GM12875 (cell line): ENCODE measurements at regions not wholly inside any gene's neighbourhood (a gene's known extent, or its start where the extent isn't known, plus 50 kb on each side); places are given as distances from the start of the nearest gene placed in this dataset.

Experiments used
- H3K4me3 ChIP-seq: one replicate; pipeline ENCODE4 v1.5.1; 2011; ENCODE audit warnings: low read depth, low read length, control low read depth
- TF ChIP-seq, protein P1 (sequence below): IDR thresholded peaks from 2 replicates; pipeline ENCODE4 v1.5.1; 2011; ENCODE audit warnings: low read depth, mild to moderate bottlenecking, control low read depth, inconsistent platforms, low read length, moderate library complexity, borderline replicate concordance; ENCODE audit not compliant: insufficient read depth

DNA sequence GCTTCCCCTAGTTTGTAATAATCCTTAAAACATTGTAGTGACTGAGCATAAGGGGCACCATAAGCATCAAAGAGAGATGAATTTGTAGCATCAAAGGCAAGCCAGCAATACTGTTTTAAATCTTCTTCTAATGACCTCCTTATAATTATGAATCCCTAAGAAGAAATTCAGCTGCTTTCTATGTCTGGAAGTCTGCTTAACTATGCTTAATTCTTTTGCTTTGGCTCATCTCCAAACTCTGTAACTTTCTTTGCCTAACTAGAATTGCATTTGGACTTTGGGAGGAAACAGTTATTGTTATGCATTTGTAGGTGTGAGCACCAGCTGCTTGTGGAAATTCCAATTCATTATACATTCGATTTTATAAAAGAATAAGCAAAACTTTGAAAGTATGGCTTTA, 117.7 kb upstream of the SPATA16 start:
- TF ChIP-seq, protein P1, sequence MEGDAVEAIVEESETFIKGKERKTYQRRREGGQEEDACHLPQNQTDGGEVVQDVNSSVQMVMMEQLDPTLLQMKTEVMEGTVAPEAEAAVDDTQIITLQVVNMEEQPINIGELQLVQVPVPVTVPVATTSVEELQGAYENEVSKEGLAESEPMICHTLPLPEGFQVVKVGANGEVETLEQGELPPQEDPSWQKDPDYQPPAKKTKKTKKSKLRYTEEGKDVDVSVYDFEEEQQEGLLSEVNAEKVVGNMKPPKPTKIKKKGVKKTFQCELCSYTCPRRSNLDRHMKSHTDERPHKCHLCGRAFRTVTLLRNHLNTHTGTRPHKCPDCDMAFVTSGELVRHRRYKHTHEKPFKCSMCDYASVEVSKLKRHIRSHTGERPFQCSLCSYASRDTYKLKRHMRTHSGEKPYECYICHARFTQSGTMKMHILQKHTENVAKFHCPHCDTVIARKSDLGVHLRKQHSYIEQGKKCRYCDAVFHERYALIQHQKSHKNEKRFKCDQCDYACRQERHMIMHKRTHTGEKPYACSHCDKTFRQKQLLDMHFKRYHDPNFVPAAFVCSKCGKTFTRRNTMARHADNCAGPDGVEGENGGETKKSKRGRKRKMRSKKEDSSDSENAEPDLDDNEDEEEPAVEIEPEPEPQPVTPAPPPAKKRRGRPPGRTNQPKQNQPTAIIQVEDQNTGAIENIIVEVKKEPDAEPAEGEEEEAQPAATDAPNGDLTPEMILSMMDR = no peak
- no peak overlapping the region for H3K4me3 ChIP-seq

DNA sequence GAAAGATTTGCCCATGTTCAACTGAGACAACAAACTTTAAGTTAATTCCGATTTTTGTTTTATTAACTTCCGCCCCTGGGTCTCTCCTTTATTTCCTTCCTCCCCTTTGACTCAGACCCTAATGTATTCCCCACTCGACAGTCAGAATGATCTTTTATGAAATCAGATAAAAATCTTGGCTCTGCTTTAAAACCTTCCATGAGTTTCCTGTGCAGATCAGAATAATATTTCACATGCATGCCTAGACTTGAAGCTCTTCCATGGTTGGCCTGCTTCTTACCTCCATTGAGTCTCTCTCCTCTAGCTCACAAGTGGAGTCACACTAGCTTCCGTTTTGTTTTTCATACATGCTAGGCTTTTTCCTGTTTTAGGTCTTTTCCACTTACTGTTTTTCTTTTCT, 116.8 kb upstream of the SPATA16 start:
- no peak overlapping the region for H3K4me3 ChIP-seq
- TF ChIP-seq, protein P1 = no peak

DNA sequence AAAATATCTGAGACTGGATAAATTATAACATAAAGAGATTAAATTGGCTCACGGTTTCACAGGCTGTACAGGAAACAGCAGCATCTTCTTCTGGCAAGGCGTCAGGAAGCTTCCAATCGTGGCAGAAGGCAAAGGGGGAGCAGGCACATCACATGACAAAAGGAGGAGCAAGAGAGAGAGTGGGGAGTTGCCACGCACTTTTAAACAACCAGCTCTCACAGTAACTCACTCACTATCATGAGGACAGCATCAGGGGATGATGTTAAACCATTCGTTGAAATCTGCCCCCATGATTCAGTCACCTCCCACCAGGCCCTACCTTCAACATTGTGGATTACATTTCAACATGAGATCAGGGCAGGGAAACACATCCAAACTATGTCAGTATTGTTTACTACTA, 114.5 kb upstream of the SPATA16 start:
- H3K4me3 ChIP-seq = no peak overlapping the region
- TF ChIP-seq, protein P1 = no peak

DNA sequence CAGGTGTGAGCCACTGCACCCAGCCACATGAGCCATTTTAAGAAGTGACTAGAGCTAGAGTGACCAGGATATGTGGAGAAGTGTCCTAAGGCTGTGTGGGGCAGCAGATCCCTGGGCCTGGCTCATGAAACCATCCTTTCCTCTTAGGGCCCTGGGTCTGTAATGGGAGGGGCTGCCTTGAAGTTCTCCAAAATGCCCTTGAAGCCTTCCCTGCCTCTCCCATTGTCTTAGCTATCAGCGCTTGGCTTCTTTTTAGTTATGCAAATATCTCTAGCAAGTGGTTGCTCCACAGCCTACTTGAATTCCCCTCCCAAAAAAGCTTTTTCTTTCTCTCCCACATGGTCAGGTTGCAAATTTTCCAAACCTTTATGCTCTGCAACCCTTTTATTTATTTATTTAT, 112.4 kb upstream of the SPATA16 start:
- TF ChIP-seq, protein P1 = no peak
- H3K4me3 ChIP-seq = no peak overlapping the region

DNA sequence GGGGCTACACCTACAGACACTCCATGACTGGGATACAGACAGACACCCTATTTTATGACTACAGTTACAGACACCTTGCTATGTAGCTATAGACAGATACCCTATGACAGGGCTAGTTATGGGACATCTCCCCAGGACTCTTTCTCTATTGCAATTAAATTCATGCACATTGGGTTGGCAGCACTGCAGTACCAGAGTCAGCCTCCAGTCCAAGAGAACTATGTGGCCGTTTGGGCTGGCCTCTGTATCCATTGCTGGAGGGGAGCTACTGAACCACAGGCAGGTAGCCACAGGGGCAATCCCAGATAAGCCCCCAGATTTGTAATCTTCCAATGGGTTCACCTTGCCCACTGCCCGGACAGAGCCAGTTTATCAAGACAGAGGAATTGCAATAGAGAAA, 108.4 kb upstream of the SPATA16 start:
- H3K4me3 ChIP-seq = no peak overlapping the region
- TF ChIP-seq, protein P1 = no peak

DNA sequence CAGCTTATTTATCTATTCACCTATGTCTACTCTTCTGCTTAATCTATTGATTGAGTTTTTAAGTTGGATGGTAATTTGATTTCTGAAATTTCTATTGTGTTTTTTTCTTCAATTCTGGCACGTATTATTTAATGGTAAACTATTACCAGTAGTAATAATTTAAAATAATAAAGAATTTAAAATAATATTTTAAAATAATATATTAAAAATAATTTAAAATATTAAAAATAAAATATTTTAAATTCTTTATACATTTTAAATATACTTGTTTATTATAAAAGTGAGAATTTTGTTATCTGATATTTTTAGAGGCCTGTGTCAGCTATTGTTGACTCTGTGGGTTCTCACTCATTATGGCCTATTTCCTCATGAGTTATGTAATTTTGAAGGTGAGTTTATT, 100.7 kb upstream of the SPATA16 start:
- TF ChIP-seq, protein P1 = no peak
- no peak overlapping the region for H3K4me3 ChIP-seq

DNA sequence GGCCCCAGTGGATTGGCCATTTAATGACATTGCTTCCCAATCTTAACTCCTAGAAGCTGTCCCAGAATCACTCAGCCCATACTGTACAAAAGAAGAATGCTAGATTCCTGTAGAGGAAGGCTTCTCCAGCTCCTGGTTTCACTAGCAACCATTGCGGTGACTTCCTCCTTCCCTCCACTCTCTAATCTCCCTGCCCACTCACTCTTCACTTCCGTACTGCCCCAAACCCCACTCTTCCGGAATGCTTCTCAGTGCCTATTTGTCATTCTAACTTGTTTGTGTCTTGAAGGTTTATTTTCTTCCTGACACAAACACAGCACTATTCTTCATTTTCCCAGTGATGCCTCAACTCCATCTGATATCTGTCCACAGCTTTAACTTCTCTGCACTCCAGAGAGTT, 97.1 kb upstream of the SPATA16 start:
- TF ChIP-seq, protein P1 = no peak
- no peak overlapping the region for H3K4me3 ChIP-seq
